ENCODE measurements at regions not wholly inside any gene's neighbourhood (a gene's known extent, or its start where the extent isn't known, plus 50 kb on each side); places are given as distances from the start of the nearest gene placed in this dataset.

DNA sequence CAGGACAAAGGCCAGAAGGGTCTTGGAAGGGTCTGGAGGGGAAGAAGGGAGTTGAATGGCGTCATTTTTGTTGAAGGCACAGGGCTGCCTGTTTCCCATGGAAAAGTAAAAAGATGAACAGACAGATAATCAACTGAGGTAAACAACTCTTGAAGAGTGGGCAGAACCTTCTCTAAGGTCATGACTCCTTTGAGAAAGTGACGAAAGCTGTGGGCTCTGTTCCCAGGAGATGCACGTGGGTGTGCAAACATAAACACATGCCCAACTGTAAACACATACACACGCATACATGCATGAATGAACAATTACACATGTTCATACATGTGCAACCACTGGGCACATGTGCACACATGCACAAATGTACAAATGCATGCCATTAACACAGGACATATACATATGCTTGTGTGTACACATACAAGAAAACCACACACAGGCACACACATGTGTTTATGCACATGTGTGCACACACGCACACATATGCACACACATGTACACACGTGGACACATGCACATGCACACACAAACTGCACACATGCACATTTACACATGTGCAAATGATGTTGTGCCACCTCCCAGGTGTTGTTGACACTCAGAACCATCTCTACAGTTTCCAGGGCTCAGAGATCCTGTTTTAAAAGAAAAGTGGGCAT is 143.3 kb downstream of the GADD45G start:
- TF ChIP-seq, protein P1, sequence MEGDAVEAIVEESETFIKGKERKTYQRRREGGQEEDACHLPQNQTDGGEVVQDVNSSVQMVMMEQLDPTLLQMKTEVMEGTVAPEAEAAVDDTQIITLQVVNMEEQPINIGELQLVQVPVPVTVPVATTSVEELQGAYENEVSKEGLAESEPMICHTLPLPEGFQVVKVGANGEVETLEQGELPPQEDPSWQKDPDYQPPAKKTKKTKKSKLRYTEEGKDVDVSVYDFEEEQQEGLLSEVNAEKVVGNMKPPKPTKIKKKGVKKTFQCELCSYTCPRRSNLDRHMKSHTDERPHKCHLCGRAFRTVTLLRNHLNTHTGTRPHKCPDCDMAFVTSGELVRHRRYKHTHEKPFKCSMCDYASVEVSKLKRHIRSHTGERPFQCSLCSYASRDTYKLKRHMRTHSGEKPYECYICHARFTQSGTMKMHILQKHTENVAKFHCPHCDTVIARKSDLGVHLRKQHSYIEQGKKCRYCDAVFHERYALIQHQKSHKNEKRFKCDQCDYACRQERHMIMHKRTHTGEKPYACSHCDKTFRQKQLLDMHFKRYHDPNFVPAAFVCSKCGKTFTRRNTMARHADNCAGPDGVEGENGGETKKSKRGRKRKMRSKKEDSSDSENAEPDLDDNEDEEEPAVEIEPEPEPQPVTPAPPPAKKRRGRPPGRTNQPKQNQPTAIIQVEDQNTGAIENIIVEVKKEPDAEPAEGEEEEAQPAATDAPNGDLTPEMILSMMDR (IDR thresholded peaks at IDR 0.05): no peak
- no peak for TF ChIP-seq POLR2A (IDR thresholded peaks at IDR 0.05)
- no peak for TF ChIP-seq POLR2AphosphoS5 (IDR thresholded peaks at IDR 0.05)
- no peak for TF ChIP-seq EP300 (IDR thresholded peaks at IDR 0.05)

Data from suprapubic skin (tissue), 4 donors.